DMS 273 (cell line): ENCODE measurements at regions not wholly inside any gene's neighbourhood (a gene's known extent, or its start where the extent isn't known, plus 50 kb on each side); places are given as distances from the start of the nearest gene placed in this dataset.
"Not testable (repeated sequence)": the region's sequence is repeated elsewhere in the genome, so short reads cannot be mapped to it uniquely, and the experiment has no call there.

Source experiments
- DNase-seq: peaks from one replicate; lab custom pipeline; 2025; ENCODE audit not compliant: unreplicated experiment; lab: John Stamatoyannopoulos, UW

GRCh38 chr6:22171006-22171405, 125.8 kb downstream of the PRL start:
- not testable (repeated sequence) for DNase-seq

GRCh38 chr6:22171885-22172284, 125.0 kb downstream of the PRL start:
- not testable (repeated sequence) for DNase-seq

GRCh38 chr6:22173311-22173710, 123.5 kb downstream of the PRL start:
- DNase-seq: no peak

GRCh38 chr6:22180250-22180649, 116.6 kb downstream of the PRL start:
- not testable (repeated sequence) for DNase-seq

GRCh38 chr6:22184371-22184770, 112.5 kb downstream of the PRL start:
- no peak for DNase-seq

- no peak for DNase-seq
Measured at GRCh38 chr6:22189946-22190345, 106.9 kb downstream of the PRL start.

- no peak for DNase-seq
Measured at GRCh38 chr6:22194188-22194921, 102.5 kb downstream of the PRL start.

GRCh38 chr6:22199771-22200170, 97.1 kb downstream of the PRL start:
- DNase-seq: no peak

- DNase-seq: no peak
Measured at GRCh38 chr6:22204153-22204552, 92.7 kb downstream of the PRL start.

GRCh38 chr6:22205266-22205665, 91.6 kb downstream of the PRL start:
- no peak for DNase-seq

- no peak for DNase-seq
Measured at GRCh38 chr6:22206106-22206505, 90.7 kb downstream of the PRL start.

GRCh38 chr6:22208026-22208425, 88.8 kb downstream of the PRL start:
- no peak for DNase-seq

GRCh38 chr6:22214314-22214713, 82.5 kb downstream of the PRL start:
- DNase-seq: no peak

- DNase-seq: not testable (repeated sequence)
Measured at GRCh38 chr6:22215474-22215873, 81.4 kb downstream of the PRL start.

GRCh38 chr6:22218410-22218809, 78.4 kb downstream of the PRL start:
- no peak for DNase-seq

- no peak for DNase-seq
Measured at GRCh38 chr6:22219925-22220324, 76.9 kb downstream of the PRL start.

- DNase-seq: no peak
Measured at GRCh38 chr6:22221211-22221610, 75.6 kb downstream of the PRL start.

- no peak for DNase-seq
Measured at GRCh38 chr6:22221630-22222029, 75.2 kb downstream of the PRL start.

- no peak for DNase-seq
Measured at GRCh38 chr6:22222469-22222868, 74.4 kb downstream of the PRL start.

GRCh38 chr6:22227824-22228610, 68.8 kb downstream of the PRL start:
- DNase-seq: no peak

GRCh38 chr6:22231050-22231449, 65.8 kb downstream of the PRL start:
- no peak for DNase-seq

GRCh38 chr6:22231616-22232015, 65.2 kb downstream of the PRL start:
- no peak for DNase-seq
